T-helper 1 cell treated with Interleukin-12 subunit alpha and Interleukin-12 subunit beta and Interleukin-4 antibody, amounts not matched to agents 30 ng/mL and 1 ng/mL, for 36 hours (primary cell): ENCODE measurements at regions not wholly inside any gene's neighbourhood (a gene's known extent, or its start where the extent isn't known, plus 50 kb on each side); places are given as distances from the start of the nearest gene placed in this dataset.

Source experiments
- intact Hi-C: fragments of 100-400 bp; cut with micrococcal nuclease; formaldehyde crosslinking; loops from one replicate; pipeline ENCODE4 v1.15.1; 2024

GRCh38 chr13:72004784-72005374, 137.9 kb upstream of the DACH1 start:
- intact Hi-C loops: no loop called here

DNA sequence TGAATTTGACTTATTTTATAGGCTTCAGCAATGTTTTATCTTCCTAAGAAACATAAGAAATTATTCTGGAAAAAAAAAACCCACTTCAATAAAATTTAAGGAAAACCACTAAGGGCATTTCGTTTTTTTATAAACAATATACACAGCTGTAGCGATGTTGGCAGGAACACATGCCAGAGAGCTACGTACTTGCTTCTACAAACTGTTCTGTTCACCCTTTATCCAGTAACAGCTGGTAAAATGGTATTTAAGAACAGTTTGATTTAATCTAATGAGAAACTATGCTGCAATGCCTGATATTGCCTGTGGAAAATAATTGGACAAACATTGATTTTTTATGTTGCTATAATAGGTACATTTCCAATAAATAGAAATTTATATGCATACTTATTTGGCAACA, 137.2 kb upstream of the DACH1 start:
- intact Hi-C loops: no loop called here

DNA sequence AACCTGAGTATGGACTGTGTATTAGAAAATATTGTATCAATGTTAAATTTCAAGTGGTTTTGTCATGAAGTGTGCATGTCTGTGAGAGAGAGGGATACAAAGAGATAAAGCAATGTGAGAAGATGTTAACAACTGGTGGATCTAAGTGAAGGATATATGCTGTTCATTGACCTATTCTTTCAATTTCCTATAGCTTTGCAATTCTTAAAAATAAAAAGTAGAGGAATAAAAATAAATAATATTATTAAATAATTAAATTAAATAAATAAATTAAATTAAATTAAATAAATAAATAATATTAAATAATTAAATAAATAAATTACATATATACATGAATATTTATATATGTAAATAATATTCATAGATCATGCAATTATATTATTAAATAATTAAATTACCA, 131.2 kb upstream of the DACH1 start:
- intact Hi-C loops: no loop called here

GRCh38 chr13:71979616-71980015, 112.6 kb upstream of the DACH1 start:
- intact Hi-C loops: loop anchor here (2.0 kb wide), 1 partner anchor 659 kb away; no protein-coding TSS in a partner anchor

DNA sequence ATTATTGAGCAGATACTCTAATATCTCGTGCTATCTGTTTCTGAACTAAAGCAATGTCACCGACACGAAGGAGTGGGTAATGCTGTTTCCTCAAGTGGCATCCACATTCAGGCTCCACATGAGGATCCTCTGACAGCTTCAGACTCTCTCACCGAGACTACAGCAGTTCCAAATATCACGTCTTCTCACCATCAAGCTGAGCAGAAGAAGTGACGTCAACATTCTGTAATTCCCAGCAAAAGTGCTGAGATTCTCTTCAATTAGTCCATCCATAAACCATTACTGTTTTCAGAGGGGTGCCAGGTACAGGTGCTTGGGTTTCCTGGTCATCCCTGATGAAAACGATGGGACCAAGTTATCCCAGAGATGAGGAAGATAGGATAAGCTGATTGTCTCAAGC, 110.0 kb upstream of the DACH1 start:
- intact Hi-C loops: no loop called here

DNA sequence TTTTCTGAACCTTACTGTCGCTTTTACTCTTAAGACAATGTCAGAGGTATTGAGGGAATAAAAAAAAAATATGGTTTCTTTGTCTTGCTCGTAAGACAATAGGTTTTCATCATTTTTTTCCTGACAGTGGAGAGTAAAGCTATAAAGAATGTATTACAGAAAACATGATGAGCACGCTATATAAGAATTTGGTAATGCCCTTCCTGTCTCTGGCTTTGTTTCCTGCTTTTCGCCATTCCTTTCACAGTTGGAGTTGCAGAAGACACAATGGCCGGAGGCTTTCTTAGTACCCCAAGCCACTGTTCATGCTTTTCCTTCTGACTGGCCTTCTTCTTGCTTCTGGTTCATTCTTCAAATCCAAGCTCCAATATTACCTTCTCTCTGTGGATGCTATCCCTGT, 101.0 kb upstream of the DACH1 start:
- intact Hi-C loops: no loop called here

DNA sequence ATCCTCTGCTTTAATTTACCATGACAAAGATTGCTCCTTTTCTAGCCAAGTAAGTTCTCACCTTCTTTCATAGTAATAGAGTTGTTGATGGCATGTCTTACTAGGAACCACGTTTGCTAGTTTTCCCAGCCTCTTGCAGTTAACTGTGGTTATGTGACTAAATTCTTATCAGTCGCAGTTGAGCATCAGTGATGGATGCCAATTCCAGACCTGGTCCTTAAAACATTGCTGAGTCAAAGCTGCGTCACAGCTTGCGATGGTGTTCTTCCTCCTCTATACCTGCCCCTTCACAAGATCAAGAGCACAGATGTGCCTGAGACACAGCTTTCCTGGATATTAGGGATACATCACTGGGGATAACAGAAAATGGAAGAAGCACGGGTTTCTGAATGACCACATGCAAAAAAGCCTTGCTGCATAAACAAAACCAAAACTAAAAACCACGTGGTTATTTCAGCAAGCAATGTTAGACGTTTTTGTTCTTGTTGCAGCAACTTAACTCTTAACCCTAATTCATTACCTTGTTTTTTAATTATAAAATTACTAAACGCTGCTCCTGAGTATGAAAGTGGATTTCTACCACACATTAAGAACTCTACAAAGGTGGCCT, 97.6 kb upstream of the DACH1 start:
- intact Hi-C loops: no loop called here

- intact Hi-C loops: no loop called here
These were observed 95.7 kb upstream of the DACH1 start for GRCh38 chr13:71962735-71963134.

DNA sequence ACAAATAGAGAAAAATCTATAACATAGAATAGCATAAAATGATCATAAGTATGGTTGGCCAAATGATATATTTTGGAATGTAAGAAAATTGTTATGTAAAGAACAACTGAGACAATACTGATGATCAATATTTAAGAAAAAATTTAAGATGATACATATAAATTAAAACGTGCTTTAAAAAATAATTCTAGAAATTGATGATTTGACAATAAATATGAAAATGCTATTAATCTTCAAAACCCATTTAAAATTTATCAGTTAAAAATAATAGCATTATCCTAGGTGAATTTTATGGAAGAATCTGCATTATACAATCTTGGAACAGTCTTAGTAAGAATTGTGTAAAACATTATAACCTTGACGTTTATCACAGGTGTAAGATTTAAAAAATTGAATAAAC, 95.1 kb upstream of the DACH1 start:
- intact Hi-C loops: no loop called here

DNA sequence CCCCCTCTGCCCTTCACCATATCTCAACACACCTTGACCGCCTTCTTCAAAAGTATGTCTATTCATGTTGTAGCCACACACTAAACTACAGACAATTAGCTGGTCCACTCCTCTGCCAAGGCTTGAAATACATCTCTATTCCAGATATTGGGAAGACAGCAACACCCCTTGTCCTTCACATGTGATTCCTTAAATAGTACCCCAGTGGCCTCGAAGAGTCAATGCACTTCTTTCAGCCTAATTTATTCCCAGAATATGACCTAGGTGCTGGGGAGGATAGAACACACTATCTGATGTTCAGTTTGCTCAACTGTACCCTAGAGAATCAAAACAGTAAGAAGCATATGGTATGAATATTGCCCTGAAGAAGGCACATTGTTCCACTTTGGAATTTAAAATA, 82.4 kb upstream of the DACH1 start:
- intact Hi-C loops: no loop called here

DNA sequence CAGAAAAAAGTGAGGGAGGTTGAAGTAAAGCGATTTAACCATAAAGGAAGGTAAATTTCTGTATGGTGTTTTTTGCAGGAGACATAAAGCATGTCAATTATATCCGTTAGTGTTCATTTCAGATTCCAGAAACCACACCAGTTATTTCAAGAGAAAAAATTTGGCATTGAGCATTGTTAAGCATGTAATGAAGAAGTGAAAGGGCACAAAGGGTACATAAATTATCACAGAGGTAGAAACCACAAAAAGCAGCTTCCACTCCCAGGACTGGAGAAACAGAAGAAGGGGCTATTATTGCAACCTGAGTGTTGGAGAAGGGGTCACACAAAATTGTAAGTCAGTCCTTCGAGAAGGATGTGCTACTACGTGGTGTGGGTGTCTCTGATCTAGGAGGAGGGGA, 72.2 kb upstream of the DACH1 start:
- intact Hi-C loops: no loop called here

DNA sequence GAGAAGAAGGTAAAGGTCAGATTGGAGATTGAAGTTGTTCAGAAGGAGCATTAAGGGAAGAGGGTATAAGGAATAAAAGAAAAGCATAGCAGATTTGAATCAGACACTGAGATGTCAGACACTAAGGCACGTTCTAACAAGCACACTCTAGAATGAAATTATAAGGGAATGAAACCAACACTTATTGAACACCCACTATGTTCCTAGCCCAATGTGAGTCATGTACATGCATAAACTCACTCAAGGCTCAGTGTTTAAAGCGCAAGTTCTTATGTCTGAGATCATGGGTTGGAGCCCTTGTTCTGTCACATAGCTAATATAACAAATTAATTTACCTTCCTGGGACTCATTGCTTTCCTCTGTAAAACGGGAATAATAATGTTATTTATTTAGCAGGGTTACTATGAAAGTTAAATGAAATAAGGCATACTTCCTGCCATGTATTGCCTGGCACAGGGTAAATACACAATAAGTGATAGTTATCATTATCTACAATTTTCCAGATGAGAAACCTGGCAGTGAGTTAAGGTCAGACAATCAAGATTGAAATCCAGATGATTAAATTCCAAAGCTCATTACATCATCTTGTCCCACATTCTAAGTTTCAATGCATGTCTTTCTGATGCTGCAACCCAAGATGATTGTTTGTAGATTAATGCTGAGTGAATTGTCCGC, 68.3 kb upstream of the DACH1 start:
- intact Hi-C loops: no loop called here

GRCh38 chr13:71924931-71925330, 57.9 kb upstream of the DACH1 start:
- intact Hi-C loops: no loop called here

DNA sequence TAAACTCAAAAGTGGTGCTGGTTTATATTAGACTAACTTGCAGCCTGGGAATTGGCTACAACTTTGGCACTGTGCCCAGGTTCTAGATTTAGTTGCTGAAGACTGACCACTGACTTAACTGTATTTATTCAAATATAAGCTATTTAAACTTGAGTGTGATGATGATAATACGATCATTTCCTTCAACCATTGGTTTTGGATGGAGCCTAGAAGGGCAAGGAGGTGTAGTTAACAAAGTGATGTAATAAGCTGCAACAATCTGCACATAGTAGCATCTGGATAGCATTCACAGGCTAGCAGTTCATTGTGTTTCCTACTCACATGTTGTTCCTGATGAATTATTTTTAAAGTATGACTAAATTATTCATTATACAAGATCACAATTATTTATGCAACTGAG, 55.2 kb upstream of the DACH1 start:
- intact Hi-C loops: no loop called here
